ENCODE measurements at regions not wholly inside any gene's neighbourhood (a gene's known extent, or its start where the extent isn't known, plus 50 kb on each side); places are given as distances from the start of the nearest gene placed in this dataset.
"Not testable (repeated sequence)": the region's sequence is repeated elsewhere in the genome, so short reads cannot be mapped to it uniquely, and the experiment has no call there.

DNA sequence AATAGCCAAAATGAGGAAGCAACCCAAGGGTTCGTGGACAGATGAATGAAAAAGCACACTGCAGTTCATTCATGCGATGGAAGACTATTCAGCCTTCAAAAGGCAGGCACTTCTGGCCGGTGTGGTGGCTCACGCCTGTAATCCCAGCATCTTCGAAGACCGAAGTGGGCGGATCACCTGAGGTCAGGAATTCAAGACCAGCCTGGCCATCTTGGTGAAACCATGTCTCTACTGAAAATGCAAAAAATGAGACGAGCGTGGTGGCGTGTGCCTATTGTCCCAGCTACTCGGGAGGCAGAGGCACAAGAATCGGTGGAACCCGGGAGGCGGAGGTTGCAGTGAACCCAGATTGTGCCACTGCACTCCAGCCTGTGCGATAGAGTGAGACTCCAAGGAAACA lies 114.1 kb upstream of the HMX1 start:
- TF ChIP-seq TAF1 (conservative IDR thresholded peaks at IDR 0.05) = not testable (repeated sequence)
- TF ChIP-seq, protein P1, sequence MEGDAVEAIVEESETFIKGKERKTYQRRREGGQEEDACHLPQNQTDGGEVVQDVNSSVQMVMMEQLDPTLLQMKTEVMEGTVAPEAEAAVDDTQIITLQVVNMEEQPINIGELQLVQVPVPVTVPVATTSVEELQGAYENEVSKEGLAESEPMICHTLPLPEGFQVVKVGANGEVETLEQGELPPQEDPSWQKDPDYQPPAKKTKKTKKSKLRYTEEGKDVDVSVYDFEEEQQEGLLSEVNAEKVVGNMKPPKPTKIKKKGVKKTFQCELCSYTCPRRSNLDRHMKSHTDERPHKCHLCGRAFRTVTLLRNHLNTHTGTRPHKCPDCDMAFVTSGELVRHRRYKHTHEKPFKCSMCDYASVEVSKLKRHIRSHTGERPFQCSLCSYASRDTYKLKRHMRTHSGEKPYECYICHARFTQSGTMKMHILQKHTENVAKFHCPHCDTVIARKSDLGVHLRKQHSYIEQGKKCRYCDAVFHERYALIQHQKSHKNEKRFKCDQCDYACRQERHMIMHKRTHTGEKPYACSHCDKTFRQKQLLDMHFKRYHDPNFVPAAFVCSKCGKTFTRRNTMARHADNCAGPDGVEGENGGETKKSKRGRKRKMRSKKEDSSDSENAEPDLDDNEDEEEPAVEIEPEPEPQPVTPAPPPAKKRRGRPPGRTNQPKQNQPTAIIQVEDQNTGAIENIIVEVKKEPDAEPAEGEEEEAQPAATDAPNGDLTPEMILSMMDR (IDR thresholded peaks at IDR 0.05; ENCODE audit: low read depth, low read length, missing input control) = not testable (repeated sequence)

All from liver (tissue), 3 donors.